Fibroblast of pulmonary artery (primary cell): ENCODE measurements at regions not wholly inside any gene's neighbourhood (a gene's known extent, or its start where the extent isn't known, plus 50 kb on each side); places are given as distances from the start of the nearest gene placed in this dataset.

Experiments used
- DNase-seq: peaks from one replicate; pipeline ENCODE4 v3.0.0-alpha.2; 2010; ENCODE audit warnings: low read depth
- H3K4me3 ChIP-seq: replicated peaks from 2 replicates; pipeline ENCODE4 v1.5.1; 2011; ENCODE audit warnings: low read depth, mild to moderate bottlenecking, control low read depth, low read length, moderate library complexity
- CTCF ChIP-seq: IDR thresholded peaks from 2 replicates; pipeline ENCODE4 v1.5.1; 2011; ENCODE audit warnings: mild to moderate bottlenecking, control low read depth, low read length, inconsistent platforms; ENCODE audit errors: missing control alignments

DNA sequence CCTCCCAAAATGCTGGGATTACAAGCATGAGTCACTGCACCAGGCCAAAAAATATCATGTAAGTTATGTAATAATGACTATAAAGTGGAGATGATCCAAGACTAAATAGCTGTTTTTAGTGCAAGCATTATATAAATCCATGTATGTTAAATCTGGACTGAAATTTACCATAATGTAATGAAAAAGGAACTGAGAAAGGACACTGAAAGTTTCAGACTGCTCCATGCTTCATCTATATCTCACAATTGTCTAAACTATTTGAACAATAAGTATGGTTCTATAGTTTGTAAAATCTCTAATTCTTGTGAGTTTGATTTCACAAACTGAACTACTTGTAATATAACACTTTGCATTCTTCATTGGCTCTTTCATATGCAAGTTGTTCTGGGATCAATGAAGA is 2299.5 kb downstream of the PCDH9 start:
- TF ChIP-seq CTCF, result no peak
- H3K4me3 ChIP-seq, result no peak overlapping the region
- DNase-seq, result no peak

GRCh38 chr13:64928696-64929499 is 2301.2 kb downstream of the PCDH9 start:
- peak overlapping the region; percentile 19 for H3K4me3 ChIP-seq
- TF ChIP-seq CTCF, result no peak
- peak; percentile 84 for DNase-seq

DNA sequence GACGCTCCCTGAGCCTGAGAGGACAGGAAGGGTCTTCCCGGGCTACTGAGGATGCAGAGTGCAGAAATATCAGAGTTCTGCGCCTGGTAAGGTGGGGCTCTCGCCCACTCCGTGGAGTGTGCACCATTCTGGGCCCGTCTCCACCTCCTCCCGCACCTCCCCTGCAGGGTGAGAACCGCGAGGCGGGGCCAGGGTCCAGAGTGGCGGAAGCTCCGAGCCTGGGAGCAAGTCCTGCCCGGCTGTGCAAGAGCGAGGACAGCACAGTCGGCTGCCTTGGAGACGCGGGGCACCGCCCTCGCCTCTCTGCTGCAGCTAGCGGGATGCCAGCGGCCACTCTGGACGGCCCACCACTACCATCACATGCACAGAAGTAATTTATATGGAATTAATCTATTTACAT is 2304.4 kb downstream of the PCDH9 start:
- no peak for DNase-seq
- no peak for TF ChIP-seq CTCF

GRCh38 chr13:64925284-64925683 is 2304.9 kb downstream of the PCDH9 start:
- H3K4me3 ChIP-seq, result no peak overlapping the region
- peak; percentile 36 for DNase-seq
- TF ChIP-seq CTCF, result no peak

More for the DNA sequence above, 2304.4 kb downstream of the PCDH9 start:
- H3K4me3 ChIP-seq, result no peak overlapping the region

GRCh38 chr13:64924401-64924800 is 2305.7 kb downstream of the PCDH9 start:
- DNase-seq, result no peak
- no peak for TF ChIP-seq CTCF
- no peak overlapping the region for H3K4me3 ChIP-seq

DNA sequence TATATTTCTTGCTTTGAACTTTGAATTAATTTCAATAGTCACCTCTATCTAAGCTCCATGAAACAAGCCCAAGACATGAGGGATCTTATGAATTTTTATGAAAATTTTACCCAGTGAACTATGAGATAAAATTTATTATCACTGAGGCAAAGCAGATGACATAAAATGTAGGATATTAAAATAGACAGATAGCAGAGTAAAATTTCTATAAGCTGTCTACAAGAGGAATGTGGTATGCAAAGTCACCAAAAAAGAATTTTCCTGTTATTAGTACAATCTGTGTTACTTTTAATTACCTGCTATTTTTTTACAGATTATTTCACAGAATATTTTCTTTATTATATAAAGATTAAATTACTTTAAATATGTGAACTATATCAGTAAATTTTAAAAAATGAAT is 2312.6 kb downstream of the PCDH9 start:
- no peak for DNase-seq
- TF ChIP-seq CTCF, result no peak
- no peak overlapping the region for H3K4me3 ChIP-seq

GRCh38 chr13:64912141-64912540 is 2318.0 kb downstream of the PCDH9 start:
- H3K4me3 ChIP-seq, result no peak overlapping the region
- peak; percentile 82 for DNase-seq
- TF ChIP-seq CTCF, result no peak
